ENCODE measurements at regions not wholly inside any gene's neighbourhood (a gene's known extent, or its start where the extent isn't known, plus 50 kb on each side); places are given as distances from the start of the nearest gene placed in this dataset.
"Not testable (repeated sequence)": the region's sequence is repeated elsewhere in the genome, so short reads cannot be mapped to it uniquely, and the experiment has no call there.

DNA sequence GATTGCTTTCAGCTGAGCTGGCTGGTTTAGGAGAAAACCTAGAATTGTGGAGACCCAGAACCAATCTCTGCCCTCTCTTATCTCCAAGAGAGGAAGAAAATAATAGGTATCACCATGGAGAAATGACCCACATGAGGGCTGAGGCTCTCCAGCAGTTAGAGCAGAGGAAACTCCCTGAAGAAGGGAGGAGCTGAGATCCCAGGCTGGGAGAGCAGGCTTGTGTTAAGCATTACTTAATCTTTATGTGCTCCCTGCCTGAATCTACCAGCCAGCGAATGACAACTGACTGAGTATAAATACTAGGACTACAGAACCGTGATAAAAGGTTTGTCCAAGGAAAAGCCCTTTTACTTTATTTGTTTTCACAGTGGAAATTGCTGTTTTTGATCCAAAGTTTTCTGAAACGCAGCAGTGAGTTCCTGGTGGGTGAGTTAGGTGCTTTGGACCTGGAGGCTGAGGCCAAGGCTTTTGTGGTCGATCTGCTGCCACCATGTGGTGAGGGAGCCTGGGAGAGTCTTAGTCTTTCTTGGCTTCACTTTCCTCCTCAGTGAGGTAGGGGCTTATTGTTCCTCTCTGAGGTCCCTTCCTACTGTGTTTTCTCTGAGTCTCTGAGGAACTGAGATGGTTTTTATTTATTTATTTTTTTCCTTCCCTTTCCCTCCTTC is 219.5 kb upstream of the NOTCH2NLA start:
- H3K79me2 ChIP-seq (ENCODE audit: control insufficient read depth, insufficient read depth, low read length); H3K27me3 ChIP-seq (replicated peaks in 1 of 4; ENCODE audit: control extremely low read depth in 1 of 4, control insufficient read depth in 3 of 4, insufficient read depth in 4 of 4, low read length in 3 of 4); H3K4me1 ChIP-seq (ENCODE audit: control insufficient read depth in 2 of 2, insufficient read depth in 2 of 2, low read length in 2 of 2); H3K9ac ChIP-seq (ENCODE audit: low read length); H3K4me2 ChIP-seq (replicated peaks; ENCODE audit: low read depth, low read length, poor library complexity, severe bottlenecking); H3K27ac ChIP-seq (ENCODE audit: low read length in 2 of 2); H3K27ac Mint-ChIP-seq; H3K4me3 ChIP-seq (ENCODE audit: control extremely low read depth in 1 of 5, extremely low read depth in 1 of 5, insufficient read depth in 1 of 5, low read depth in 2 of 5, low read length in 4 of 5); H3K27me3 Mint-ChIP-seq; CTCF ChIA-PET; POLR2A ChIA-PET; H2AFZ ChIP-seq (ENCODE audit: insufficient read depth, low read depth, low read length, poor library complexity, severe bottlenecking); DNase-seq; ATAC-seq (ENCODE audit: low read depth); H3K4me3 Mint-ChIP-seq; H3K4me1 Mint-ChIP-seq; H4K20me1 ChIP-seq (ENCODE audit: control insufficient read depth, insufficient read depth, low read length, poor library complexity, severe bottlenecking); H3K36me3 ChIP-seq (replicated peaks in 1 of 2; ENCODE audit: control extremely low read depth in 1 of 2, control insufficient read depth in 1 of 2, extremely low read depth in 1 of 2, insufficient read depth in 2 of 2, low read length in 1 of 2); H3K9me3 Mint-ChIP-seq (ENCODE audit: insufficient read depth); intact Hi-C loops (cut with micrococcal nuclease); H3K9me3 ChIP-seq (ENCODE audit: control extremely low read depth in 1 of 3, control insufficient read depth in 2 of 3, insufficient read depth in 1 of 3, low read length in 2 of 3): not testable (repeated sequence)
- 0% methylated on average over 2 of the region's 4 CpGs for WGBS (ENCODE audit: insufficient coverage)
- TF ChIP-seq CTCF (IDR thresholded peaks at IDR 0.05) = peak; percentile 18

DNA sequence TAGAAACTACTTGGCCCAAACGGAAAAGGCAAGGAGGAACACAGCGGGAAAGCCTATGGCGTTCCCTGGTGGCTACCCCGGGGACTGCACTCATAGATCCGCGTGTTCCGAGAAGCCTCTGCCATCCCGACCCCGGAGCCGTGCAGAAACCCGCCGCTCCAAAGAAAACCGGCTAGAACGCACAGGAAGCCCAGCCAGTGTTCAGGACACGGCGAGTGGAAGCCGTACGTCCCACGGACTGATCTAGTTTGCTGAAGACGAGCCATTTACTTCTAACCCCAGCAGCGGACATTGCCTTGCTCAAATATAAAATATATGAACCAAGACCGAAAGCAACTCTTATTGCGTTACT is 215.0 kb upstream of the NOTCH2NLA start:
- H3K4me1 Mint-ChIP-seq; H3K27ac ChIP-seq (ENCODE audit: low read length in 2 of 2); H3K27me3 Mint-ChIP-seq; H3K27ac Mint-ChIP-seq; H3K4me2 ChIP-seq (replicated peaks; ENCODE audit: low read depth, low read length, poor library complexity, severe bottlenecking); H3K9me3 Mint-ChIP-seq (ENCODE audit: insufficient read depth); POLR2A ChIA-PET; H2AFZ ChIP-seq (ENCODE audit: insufficient read depth, low read depth, low read length, poor library complexity, severe bottlenecking); H3K36me3 ChIP-seq (replicated peaks in 1 of 2; ENCODE audit: control extremely low read depth in 1 of 2, control insufficient read depth in 1 of 2, extremely low read depth in 1 of 2, insufficient read depth in 2 of 2, low read length in 1 of 2); H3K27me3 ChIP-seq (replicated peaks in 1 of 4; ENCODE audit: control extremely low read depth in 1 of 4, control insufficient read depth in 3 of 4, insufficient read depth in 4 of 4, low read length in 3 of 4); ATAC-seq (ENCODE audit: low read depth); CTCF ChIA-PET; H3K9me3 ChIP-seq (ENCODE audit: control extremely low read depth in 1 of 3, control insufficient read depth in 2 of 3, insufficient read depth in 1 of 3, low read length in 2 of 3); H3K9ac ChIP-seq (ENCODE audit: low read length); H4K20me1 ChIP-seq (ENCODE audit: control insufficient read depth, insufficient read depth, low read length, poor library complexity, severe bottlenecking); intact Hi-C loops (cut with micrococcal nuclease); H3K4me1 ChIP-seq (ENCODE audit: control insufficient read depth in 2 of 2, insufficient read depth in 2 of 2, low read length in 2 of 2); H3K79me2 ChIP-seq (ENCODE audit: control insufficient read depth, insufficient read depth, low read length): not testable (repeated sequence)
- peak overlapping the region; percentile 80 for H3K4me3 Mint-ChIP-seq
- 0% methylated on average over 8 of the region's 23 CpGs for WGBS (ENCODE audit: insufficient coverage)
- H3K4me3 ChIP-seq (ENCODE audit: control extremely low read depth in 1 of 5, extremely low read depth in 1 of 5, insufficient read depth in 1 of 5, low read depth in 2 of 5, low read length in 4 of 5) = peak overlapping the region in 3 of 5 experiments; percentile 15 to 43 (median 36)
- peak; percentile 36 for DNase-seq

DNA sequence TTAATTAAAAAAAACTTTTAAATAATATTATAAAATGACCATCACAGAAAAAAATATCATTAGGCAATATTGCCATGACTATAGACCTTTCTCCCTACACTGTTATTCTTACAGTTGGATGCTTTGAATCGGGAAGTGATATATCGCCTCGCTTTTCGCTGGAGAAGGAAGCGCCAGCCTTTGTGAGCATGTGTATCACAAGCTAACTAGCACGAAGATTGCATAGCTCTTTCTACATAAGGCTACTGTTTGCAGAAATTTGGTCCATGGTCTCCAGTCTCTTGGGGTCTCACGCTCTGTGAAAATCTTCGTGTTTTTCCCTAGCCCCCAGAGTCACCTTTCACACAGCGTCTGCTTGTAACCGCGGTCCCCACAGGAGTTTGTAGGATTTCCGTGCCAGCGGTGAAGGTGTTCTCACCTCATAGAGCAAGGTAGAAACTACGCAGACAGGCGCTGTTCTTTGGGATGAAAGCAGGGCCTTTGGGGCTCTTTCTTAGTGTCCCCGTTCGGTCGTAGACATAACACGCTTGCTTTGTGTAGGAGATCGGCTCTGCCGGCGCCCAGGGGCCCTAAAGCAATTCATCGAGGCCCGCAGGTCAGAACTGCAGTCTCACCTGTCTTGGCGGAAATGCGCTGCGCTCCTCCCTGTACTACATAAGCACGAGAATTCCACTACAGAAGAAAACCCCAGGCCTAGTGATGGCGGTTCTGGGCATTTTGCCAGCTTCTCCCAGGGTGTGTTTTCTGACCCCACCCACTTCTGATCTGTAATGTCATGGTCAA is 214.5 kb upstream of the NOTCH2NLA start:
- H3K79me2 ChIP-seq (ENCODE audit: control insufficient read depth, insufficient read depth, low read length); ATAC-seq (ENCODE audit: low read depth); CTCF ChIA-PET; H3K27ac ChIP-seq (ENCODE audit: low read length in 2 of 2); H3K9ac ChIP-seq (ENCODE audit: low read length); H4K20me1 ChIP-seq (ENCODE audit: control insufficient read depth, insufficient read depth, low read length, poor library complexity, severe bottlenecking); H2AFZ ChIP-seq (ENCODE audit: insufficient read depth, low read depth, low read length, poor library complexity, severe bottlenecking); intact Hi-C loops (cut with micrococcal nuclease); H3K4me3 Mint-ChIP-seq; H3K9me3 Mint-ChIP-seq (ENCODE audit: insufficient read depth); H3K4me3 ChIP-seq (ENCODE audit: control extremely low read depth in 1 of 5, extremely low read depth in 1 of 5, insufficient read depth in 1 of 5, low read depth in 2 of 5, low read length in 4 of 5); H3K27me3 ChIP-seq (replicated peaks in 1 of 4; ENCODE audit: control extremely low read depth in 1 of 4, control insufficient read depth in 3 of 4, insufficient read depth in 4 of 4, low read length in 3 of 4); H3K4me1 Mint-ChIP-seq; H3K9me3 ChIP-seq (ENCODE audit: control extremely low read depth in 1 of 3, control insufficient read depth in 2 of 3, insufficient read depth in 1 of 3, low read length in 2 of 3); H3K36me3 ChIP-seq (replicated peaks in 1 of 2; ENCODE audit: control extremely low read depth in 1 of 2, control insufficient read depth in 1 of 2, extremely low read depth in 1 of 2, insufficient read depth in 2 of 2, low read length in 1 of 2); H3K4me2 ChIP-seq (replicated peaks; ENCODE audit: low read depth, low read length, poor library complexity, severe bottlenecking); H3K27me3 Mint-ChIP-seq; POLR2A ChIA-PET; H3K27ac Mint-ChIP-seq; H3K4me1 ChIP-seq (ENCODE audit: control insufficient read depth in 2 of 2, insufficient read depth in 2 of 2, low read length in 2 of 2): not testable (repeated sequence)
- peak; percentile 2 for DNase-seq
- WGBS (ENCODE audit: insufficient coverage) = 92% methylated on average over 2 of the region's 29 CpGs

Measured in B cell (primary cell).